GM12874 (cell line): ENCODE measurements at regions not wholly inside any gene's neighbourhood (a gene's known extent, or its start where the extent isn't known, plus 50 kb on each side); places are given as distances from the start of the nearest gene placed in this dataset.

Source experiments
- CTCF ChIP-seq: IDR thresholded peaks from 2 replicates; pipeline ENCODE4 v1.5.1; 2011; ENCODE audit warnings: low read depth, mild to moderate bottlenecking, control low read depth, low read length, moderate library complexity; ENCODE audit not compliant: insufficient read depth

GRCh38 chr18:27899893-27900292, 277.0 kb downstream of the CDH2 start:
- no peak for TF ChIP-seq CTCF

GRCh38 chr18:27894746-27895145, 282.2 kb downstream of the CDH2 start:
- TF ChIP-seq CTCF = no peak

GRCh38 chr18:27887711-27888495, 289.0 kb downstream of the CDH2 start:
- TF ChIP-seq CTCF = no peak

GRCh38 chr18:27887287-27887686, 289.6 kb downstream of the CDH2 start:
- TF ChIP-seq CTCF = no peak

GRCh38 chr18:27879540-27879939, 297.4 kb downstream of the CDH2 start:
- TF ChIP-seq CTCF = no peak

GRCh38 chr18:27871726-27872125, 305.2 kb downstream of the CDH2 start:
- TF ChIP-seq CTCF = no peak

- TF ChIP-seq CTCF = no peak
These were observed 307.2 kb downstream of the CDH2 start for GRCh38 chr18:27869735-27870134.

GRCh38 chr18:27865431-27865830, 311.5 kb downstream of the CDH2 start:
- no peak for TF ChIP-seq CTCF
